H9 (cell line): ENCODE measurements at regions not wholly inside any gene's neighbourhood (a gene's known extent, or its start where the extent isn't known, plus 50 kb on each side); places are given as distances from the start of the nearest gene placed in this dataset.
A peak's percentile ranks its signal among the peaks of the same experiment; 100 is the strongest.

ENCODE experiments used
- DNase-seq: peaks from one replicate; pipeline ENCODE4 v3.0.0-alpha.2; 2017
- H2AFZ ChIP-seq: one replicate; pipeline ENCODE4 v1.6.1; 2013; ENCODE audit warnings: mild to moderate bottlenecking, low read length, control low read depth, moderate library complexity
- H2AK5ac ChIP-seq: 2 replicates; pipeline ENCODE4 v1.6.1; 2013; ENCODE audit warnings: low read length, control low read depth, mixed read lengths; ENCODE audit not compliant: insufficient read length
- H2BK120ac ChIP-seq: one replicate; pipeline ENCODE4 v1.6.1; 2013; ENCODE audit warnings: low read depth, mild to moderate bottlenecking, low read length, control low read depth, inconsistent platforms; ENCODE audit not compliant: poor library complexity, severe bottlenecking
- H2BK12ac ChIP-seq: 2 replicates; pipeline ENCODE4 v1.6.1; 2013; ENCODE audit warnings: low read length, control low read depth, mixed read lengths, low read depth; ENCODE audit not compliant: insufficient read length
- H2BK15ac ChIP-seq: 2 replicates; pipeline ENCODE4 v1.6.1; 2013; ENCODE audit warnings: low read depth, low read length, control low read depth
- H2BK20ac ChIP-seq: one replicate; pipeline ENCODE4 v1.6.1; 2013; ENCODE audit warnings: low read depth, mild to moderate bottlenecking, low read length, control low read depth, inconsistent platforms; ENCODE audit not compliant: poor library complexity, severe bottlenecking
- H2BK5ac ChIP-seq: 2 replicates; pipeline ENCODE4 v1.6.1; 2013; ENCODE audit warnings: low read length, control low read depth, mixed read lengths; ENCODE audit not compliant: insufficient read length
- H3K14ac ChIP-seq: 2 replicates; pipeline ENCODE4 v1.6.1; 2013; ENCODE audit warnings: low read length, control low read depth; ENCODE audit not compliant: insufficient read depth
- H3K18ac ChIP-seq: 2 replicates; pipeline ENCODE4 v1.6.1; 2013; ENCODE audit warnings: low read depth, mild to moderate bottlenecking, mixed read lengths, low read length, control low read depth; ENCODE audit not compliant: insufficient read length
- H3K23ac ChIP-seq: 2 replicates; pipeline ENCODE4 v1.6.1; 2013; ENCODE audit warnings: low read length, control low read depth, mixed read lengths, low read depth; ENCODE audit not compliant: insufficient read length
- H3K23me2 ChIP-seq: 2 replicates; pipeline ENCODE4 v1.6.1; 2013; ENCODE audit warnings: low read depth, mild to moderate bottlenecking, mixed read lengths, low read length, control low read depth; ENCODE audit not compliant: insufficient read length, poor library complexity, severe bottlenecking
- H3K27ac ChIP-seq: 2 replicates; pipeline ENCODE4 v1.5.1; 2013; ENCODE audit warnings: low read length, control low read depth, mixed read lengths, low read depth; ENCODE audit not compliant: insufficient read length
- H3K27me3 ChIP-seq: 2 replicates; pipeline ENCODE4 v1.6.1; 2013; ENCODE audit warnings: low read length, control low read depth, inconsistent platforms; ENCODE audit not compliant: insufficient read depth
- H3K4ac ChIP-seq: 2 replicates; pipeline ENCODE4 v1.6.1; 2013; ENCODE audit warnings: low read depth, mild to moderate bottlenecking, control low read depth, inconsistent platforms, low read length, moderate library complexity
- H3K4me1 ChIP-seq: 2 replicates; pipeline ENCODE4 v1.6.1; 2013; ENCODE audit warnings: low read length, control low read depth, inconsistent platforms; ENCODE audit not compliant: insufficient read depth
- H3K4me2 ChIP-seq: 2 replicates; pipeline ENCODE4 v1.6.1; 2013; ENCODE audit warnings: low read length, control low read depth, mixed read lengths; ENCODE audit not compliant: insufficient read length, insufficient read depth
- H3K56ac ChIP-seq: 2 replicates; pipeline ENCODE4 v1.6.1; 2013; ENCODE audit warnings: low read depth, mild to moderate bottlenecking, mixed read lengths, low read length, control low read depth; ENCODE audit not compliant: insufficient read length
- H3K79me1 ChIP-seq: 2 replicates; pipeline ENCODE4 v1.6.1; 2013; ENCODE audit warnings: low read depth, mild to moderate bottlenecking, moderate library complexity, low read length, control low read depth, inconsistent platforms; ENCODE audit not compliant: insufficient read depth, poor library complexity, severe bottlenecking
- H3K79me2 ChIP-seq: 2 replicates; pipeline ENCODE4 v1.6.1; 2013; ENCODE audit warnings: low read length, control low read depth, inconsistent platforms; ENCODE audit not compliant: insufficient read depth
- H3K9ac ChIP-seq: 2 replicates; pipeline ENCODE4 v1.6.1; 2013; ENCODE audit warnings: low read length, control low read depth, mixed read lengths; ENCODE audit not compliant: insufficient read length; ENCODE audit errors: extremely low read depth
- H3K9me3 ChIP-seq: one replicate; pipeline ENCODE4 v1.6.1; 2013; ENCODE audit warnings: low read depth, low read length, inconsistent platforms; ENCODE audit not compliant: control insufficient read depth
- H3T11ph ChIP-seq: one replicate; pipeline ENCODE4 v1.6.1; 2013; ENCODE audit warnings: mild to moderate bottlenecking, low read length, control low read depth, inconsistent platforms
- H4K20me1 ChIP-seq: one replicate; pipeline ENCODE4 v1.6.1; 2013; ENCODE audit not compliant: control insufficient read depth, insufficient read length, insufficient read depth
- H4K5ac ChIP-seq: 2 replicates; pipeline ENCODE4 v1.6.1; 2013; ENCODE audit warnings: low read depth, mild to moderate bottlenecking, mixed read lengths, low read length, control low read depth; ENCODE audit not compliant: insufficient read length
- H4K8ac ChIP-seq: replicated peaks from 2 replicates; pipeline ENCODE4 v1.6.1; 2013; ENCODE audit warnings: low read length, control low read depth, mixed read lengths, low read depth; ENCODE audit not compliant: insufficient read length
- H4K91ac ChIP-seq: 2 replicates; pipeline ENCODE4 v1.6.1; 2013; ENCODE audit warnings: low read depth, mild to moderate bottlenecking, moderate library complexity, mixed read lengths, low read length, control low read depth; ENCODE audit not compliant: insufficient read length
- H3K27ac Mint-ChIP-seq, 3 experiments: 2 replicates in 2 of 3; 3 replicates in 1 of 3; pipeline ENCODE4 v1.8.0; 2020 to 2021; ENCODE audit warnings: mixed read lengths in 3 of 3, mild to moderate bottlenecking in 1 of 3, moderate library complexity in 1 of 3
- H3K27me3 Mint-ChIP-seq: 2 replicates; pipeline ENCODE4 v1.8.0; 2021; ENCODE audit warnings: low read depth, mild to moderate bottlenecking, moderate library complexity, mixed read lengths
- H3K36me3 Mint-ChIP-seq, 3 experiments: 2 replicates in 2 of 3; 3 replicates in 1 of 3; pipeline ENCODE4 v1.8.0; 2020 to 2021; ENCODE audit warnings: low read depth in 3 of 3, mixed read lengths in 3 of 3; ENCODE audit not compliant: insufficient read depth in 1 of 3
- H3K4me1 Mint-ChIP-seq, 2 experiments: 2 replicates each; pipeline ENCODE4 v1.8.0; 2020; ENCODE audit warnings: mixed read lengths in 2 of 2
- H3K4me3 Mint-ChIP-seq, 2 experiments: 2 replicates in 1 of 2; 3 replicates in 1 of 2; pipeline ENCODE4 v1.8.0; 2020 to 2021; ENCODE audit warnings: mild to moderate bottlenecking in 2 of 2, mixed read lengths in 2 of 2, moderate library complexity in 1 of 2
- H3K9me3 Mint-ChIP-seq, 2 experiments: 2 replicates in 1 of 2; 3 replicates in 1 of 2; pipeline ENCODE4 v1.8.0; 2020; ENCODE audit warnings: mild to moderate bottlenecking in 2 of 2, mixed read lengths in 2 of 2, moderate library complexity in 1 of 2
- CTCF ChIP-seq: fragments of 200-600 bp; sonication (generic); conservative IDR thresholded peaks from 3 replicates; pipeline ENCODE4 v1.8.0; 2021; ENCODE audit warnings: antibody characterized with exemption, mild to moderate bottlenecking
- WGBS: extraction: QIAGEN DNeasy Blood & Tissue Kit; methylation state at CpG from one replicate; pipeline ENCODE4 v1.1.7; 2013; ENCODE audit warnings: missing lambda C conversion rate, low lambda C conversion rate, mixed read lengths; ENCODE audit not compliant: insufficient read length; ENCODE audit errors: extremely low coverage; 5-methylcytosine and 5-hydroxymethylcytosine counted together

- H3K4me2 ChIP-seq: no peak overlapping the region
- H3K56ac ChIP-seq: no peak overlapping the region
- peaks cover 0 to 9% (median 0%) of the 10 kb centered on the region in 3 experiments; a peak in 3 of 7 replicates for H3K36me3 Mint-ChIP-seq
- no peaks in the 10 kb centered on the region for H3K23me2 ChIP-seq
- no peak overlapping the region for H3K23ac ChIP-seq
- H3K27ac Mint-ChIP-seq: peak overlapping the region in 1 of 3 experiments; percentile 18; a peak in 1 of 7 replicates
- H3T11ph ChIP-seq: no peak overlapping the region
- no peak overlapping the region for H4K5ac ChIP-seq
- no peaks in the 10 kb centered on the region for H3K4me1 ChIP-seq
- H4K91ac ChIP-seq: no peak overlapping the region
- TF ChIP-seq CTCF: no peak
- H3K4ac ChIP-seq: no peak overlapping the region
- no peak overlapping the region for H3K9ac ChIP-seq
- no peaks in the 10 kb centered on the region; the same call in 1 of the 2 replicates for H3K27me3 Mint-ChIP-seq
- no peak overlapping the region for H2BK20ac ChIP-seq
- no peaks in the 10 kb centered on the region for H3K79me1 ChIP-seq
- H4K8ac ChIP-seq: peak overlapping the region; percentile 60
- no peaks in the 10 kb centered on the region for H3K27me3 ChIP-seq
- no peaks in the 10 kb centered on the region for H3K9me3 ChIP-seq
- no peak overlapping the region for H3K18ac ChIP-seq
- no peak overlapping the region for H2BK5ac ChIP-seq
- no peak overlapping the region for H3K4me3 Mint-ChIP-seq
- H3K9me3 Mint-ChIP-seq: peaks cover 9% of the 10 kb centered on the region in 2 experiments
- no CpG with 5 or more reads among the region's 14 CpGs for WGBS
- no peak overlapping the region for H2BK15ac ChIP-seq
- no peak for DNase-seq
- no peak overlapping the region; the same call in 1 of the 2 replicates for H3K14ac ChIP-seq
- H3K27ac ChIP-seq: no peak overlapping the region
- no peaks in the 10 kb centered on the region for H4K20me1 ChIP-seq
- H3K4me1 Mint-ChIP-seq: peaks cover 3 to 7% of the 10 kb centered on the region in 2 experiments; a peak in 3 of 4 replicates
- no peak overlapping the region for H2AK5ac ChIP-seq
- no peak overlapping the region for H2AFZ ChIP-seq
- H2BK12ac ChIP-seq: no peak overlapping the region
- H2BK120ac ChIP-seq: no peak overlapping the region
- H3K79me2 ChIP-seq: no peaks in the 10 kb centered on the region
Observed at GRCh38 chr4:169859366-169860216, 101.8 kb upstream of the HPF1 start.
